ENCODE measurements at regions not wholly inside any gene's neighbourhood (a gene's known extent, or its start where the extent isn't known, plus 50 kb on each side); places are given as distances from the start of the nearest gene placed in this dataset.

GRCh38 chr9:94441796-94442195 is 113.1 kb upstream of the PCAT7 start:
- Histone ChIP-seq H4K20me1 (ENCODE audit: insufficient read depth, low read length) (no peaks in the 10 kb centered on the region), H3K36me3 (ENCODE audit: control insufficient read depth, insufficient read depth, low read length) (peaks cover 5% of the 10 kb centered on the region; the same call in 1 of the 2 replicates), H4K5ac (ENCODE audit: low read depth, low read length) (no peak overlapping the region), H3K9ac (ENCODE audit: low read depth, low read length) (no peak overlapping the region), H3K4me3 (ENCODE audit: insufficient read depth, low read depth, low read length) (no peak overlapping the region), H2AK5ac (ENCODE audit: low read depth, low read length) (no peak overlapping the region), H2AFZ (replicated peaks; ENCODE audit: low read length, poor library complexity) (no peak overlapping the region), H3K56ac (ENCODE audit: extremely low read depth, insufficient read depth, low read length) (no peak overlapping the region), H3K79me1 (ENCODE audit: low read depth in 1 of 2, low read length in 2 of 2) (peaks cover 8% of the 10 kb centered on the region in 2 experiments; a peak in 2 of 4 replicates), H3K23ac (ENCODE audit: low read depth, low read length) (no peak overlapping the region), H3K4me2 (ENCODE audit: low read depth, low read length) (no peak overlapping the region), H3K27ac (ENCODE audit: insufficient read depth, low read length) (no peak overlapping the region), H2AK9ac (replicated peaks; ENCODE audit: low read depth, low read length, poor library complexity) (no peak overlapping the region), H2BK15ac (ENCODE audit: low read depth, low read length) (no peak overlapping the region), H2BK5ac (ENCODE audit: low read depth, low read length, poor library complexity, severe bottlenecking) (no peak overlapping the region), H3K4ac (ENCODE audit: low read depth, low read length) (no peak overlapping the region), H2BK20ac (ENCODE audit: low read depth, low read length) (no peak overlapping the region), H3K18ac (ENCODE audit: low read depth, low read length) (no peak overlapping the region), H3K9me1 (ENCODE audit: insufficient read depth, low read length) (peaks cover 3% of the 10 kb centered on the region; the same call in 1 of the 2 replicates), H3K27me3 (ENCODE audit: control insufficient read depth, insufficient read depth, low read length) (no peaks in the 10 kb centered on the region), H3K4me1 (ENCODE audit: control insufficient read depth, insufficient read depth, low read length) (peaks cover 2% of the 10 kb centered on the region; the same call in 1 of the 2 replicates), H3K9me3 (ENCODE audit: control insufficient read depth, insufficient read depth, low read length) (no peaks in the 10 kb centered on the region), H4K91ac (ENCODE audit: insufficient read depth, low read depth, low read length) (no peak overlapping the region), H4K8ac (ENCODE audit: low read depth in 2 of 2, low read length in 2 of 2) (no peak overlapping the region), H3K14ac (replicated peaks; ENCODE audit: low read depth, low read length) (no peak overlapping the region), H2BK120ac (ENCODE audit: low read depth, low read length) (no peak overlapping the region)
- DNase-seq (no peak), ATAC-seq (ENCODE audit: low read depth) (no peak)
- ChIA-PET CTCF (no interaction called here), POLR2A (ENCODE audit: unreplicated experiment) (no interaction called here)
- dilution Hi-C loops (cut with HindIII; ENCODE audit: low sequenced_read_pairs, unreplicated experiment) (no loop called here), in situ Hi-C loops (cut with MboI; ENCODE audit: low sequenced_read_pairs) (no loop called here), intact Hi-C loops (cut with micrococcal nuclease) (no loop called here)
- WGBS, 2 experiments (ENCODE audit: extremely low coverage in 2 of 2, insufficient read length in 1 of 2) = 100% methylated on average over 2 of the region's 2 CpGs; no CpG with 5 or more reads in 1 of the 2 experiments
- BruUV-seq (replicated peaks) = no TSS peak
- TF ChIP-seq SMC3 (IDR thresholded peaks at IDR 0.05; ENCODE audit: low read depth, low read length) (no peak), ELK1 (IDR thresholded peaks at IDR 0.05; ENCODE audit: borderline replicate concordance, low read depth, low read length) (no peak), BHLHE40 (IDR thresholded peaks at IDR 0.05; ENCODE audit: low read depth, low read length) (no peak), MAZ (IDR thresholded peaks at IDR 0.05; ENCODE audit: borderline replicate concordance, low read depth, low read length) (no peak), RAD21 (IDR thresholded peaks at IDR 0.05; ENCODE audit: low read length) (no peak)

Data from IMR-90 (cell line).